Left ventricle myocardium superior (tissue), 1 donor: ENCODE measurements at regions not wholly inside any gene's neighbourhood (a gene's known extent, or its start where the extent isn't known, plus 50 kb on each side); places are given as distances from the start of the nearest gene placed in this dataset.
A peak's percentile ranks its signal among the peaks of the same experiment; 100 is the strongest.
"Not testable (repeated sequence)": the region's sequence is repeated elsewhere in the genome, so short reads cannot be mapped to it uniquely, and the experiment has no call there.

Experiments
- ATAC-seq: fragments of 200-7000 bp; cut with Tn5 transposase; one replicate; pipeline ENCODE4 v1.9.1; 2020; ENCODE audit warnings: mild to moderate bottlenecking, moderate library complexity
- DNase-seq: peaks from one replicate; pipeline ENCODE4 v3.0.0-alpha.2; 2020
- intact Hi-C: fragments of 100-400 bp; cut with micrococcal nuclease; formaldehyde crosslinking; loops from one replicate; pipeline ENCODE4 v1.11.0; 2022
- donor health status: DM: no; HTN: yes; CAD: no; lungs with severe emphysema.

DNA sequence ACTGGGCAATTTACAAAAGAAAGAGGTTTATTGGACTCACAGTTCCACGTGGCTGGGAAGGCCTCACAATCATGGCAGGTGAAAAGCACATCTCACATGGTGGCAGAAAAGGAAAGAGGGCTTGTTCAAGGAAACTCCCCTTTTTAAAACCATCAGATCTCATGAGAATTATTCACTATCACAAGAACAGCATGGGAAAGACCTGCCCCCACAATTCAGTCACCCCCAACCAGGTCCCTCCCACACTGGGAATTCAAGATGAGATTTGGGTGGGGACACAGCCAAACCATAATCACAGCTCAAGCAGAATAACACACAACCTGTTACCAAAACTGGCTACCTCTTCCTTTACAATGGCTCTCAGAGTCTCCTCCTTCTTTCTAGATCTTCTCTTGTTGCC, 85.5 kb downstream of the VCPKMT start:
- intact Hi-C loops, ATAC-seq, DNase-seq: not testable (repeated sequence)

GRCh38 chr14:50031602-50032313, 84.6 kb downstream of the VCPKMT start:
- peak; percentile 75 for ATAC-seq
- intact Hi-C loops, result no loop called here

DNA sequence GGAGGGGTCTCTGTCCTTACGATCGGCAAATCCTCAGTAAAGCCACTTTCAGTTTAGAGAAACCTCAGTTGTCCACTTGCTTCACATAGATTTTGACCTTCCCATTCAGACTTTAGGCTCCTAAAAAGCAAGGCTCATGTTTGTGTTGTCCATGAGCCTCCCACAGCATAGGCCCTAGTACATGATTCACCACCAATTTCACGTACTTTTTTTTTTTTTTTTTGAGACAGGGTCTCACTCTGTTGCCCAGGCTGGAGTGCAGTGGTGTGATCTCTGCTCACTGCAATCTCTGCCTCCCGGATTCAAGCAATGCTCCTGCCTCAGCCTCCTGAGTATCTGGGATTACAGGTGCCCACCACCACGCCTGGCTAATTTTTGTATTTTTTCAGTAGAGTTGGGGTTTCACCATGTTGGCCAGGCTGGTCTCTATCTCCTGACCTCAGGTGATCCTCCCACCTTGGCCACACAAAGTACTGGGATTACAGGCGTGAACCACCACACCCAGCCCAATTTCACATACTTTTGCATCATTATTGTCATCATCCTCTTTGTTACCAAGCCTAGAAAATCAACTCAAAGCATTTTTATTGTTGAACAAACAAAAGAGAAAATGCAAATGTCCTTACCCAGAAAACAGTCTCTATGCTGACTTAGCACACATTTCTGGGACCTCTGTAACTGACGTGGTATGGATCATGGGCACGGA, 83.8 kb downstream of the VCPKMT start:
- DNase-seq, intact Hi-C loops, ATAC-seq: not testable (repeated sequence)

More at GRCh38 chr14:50031602-50032313, 84.6 kb downstream of the VCPKMT start:
- DNase-seq, result no peak

GRCh38 chr14:50035214-50035613, 81.2 kb downstream of the VCPKMT start:
- DNase-seq (no peak), ATAC-seq (no peak)
- intact Hi-C loops, result no loop called here

GRCh38 chr14:50036211-50036610, 80.2 kb downstream of the VCPKMT start:
- intact Hi-C loops, result no loop called here
- ATAC-seq (no peak), DNase-seq (no peak)

- no peak for DNase-seq
- ATAC-seq, result no peak
- intact Hi-C loops, result no loop called here
Observed at GRCh38 chr14:50036637-50037036, 79.7 kb downstream of the VCPKMT start.

DNA sequence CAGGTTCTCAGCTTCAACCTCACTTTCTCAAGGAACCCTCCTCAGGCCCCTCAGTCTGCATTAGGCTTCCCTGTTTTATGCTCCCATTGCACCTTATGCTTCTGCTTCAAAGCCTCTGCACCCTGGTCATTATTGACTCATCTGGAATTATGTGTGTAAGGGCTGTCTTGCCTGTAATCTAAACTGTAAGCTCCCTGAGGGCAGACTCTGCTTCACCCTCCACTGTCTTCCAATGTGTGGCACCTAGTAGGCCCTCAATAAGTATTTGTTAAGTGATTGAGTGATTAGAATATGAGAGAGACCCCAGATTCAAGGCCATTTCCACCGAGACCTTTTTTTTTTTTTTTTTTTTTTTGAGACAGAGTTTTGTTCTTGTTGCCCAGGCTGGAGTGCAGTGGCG, 79.1 kb downstream of the VCPKMT start:
- no peak for ATAC-seq
- DNase-seq, result no peak
- intact Hi-C loops, result no loop called here

DNA sequence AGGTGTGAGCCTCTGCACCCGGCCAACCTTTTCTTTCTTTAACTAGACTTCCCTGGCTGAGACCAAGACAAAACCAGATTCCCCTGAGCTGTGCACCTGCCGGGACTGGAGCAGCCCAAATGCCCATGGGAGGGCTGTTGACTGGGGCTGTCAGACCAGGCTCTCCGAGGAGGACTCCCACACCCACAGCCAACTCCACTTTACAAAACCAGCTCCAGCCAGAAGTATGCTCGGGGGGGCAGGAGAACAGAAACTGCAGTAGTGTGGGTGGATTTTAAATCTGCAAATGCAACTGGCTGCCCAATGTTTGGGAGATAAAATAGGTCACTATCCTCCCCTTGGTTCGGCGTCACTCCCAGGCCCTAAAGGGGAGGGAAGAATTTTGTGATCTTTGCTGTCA, 78.5 kb downstream of the VCPKMT start:
- peak; percentile 33 for ATAC-seq
- no peak for DNase-seq
- intact Hi-C loops, result no loop called here

DNA sequence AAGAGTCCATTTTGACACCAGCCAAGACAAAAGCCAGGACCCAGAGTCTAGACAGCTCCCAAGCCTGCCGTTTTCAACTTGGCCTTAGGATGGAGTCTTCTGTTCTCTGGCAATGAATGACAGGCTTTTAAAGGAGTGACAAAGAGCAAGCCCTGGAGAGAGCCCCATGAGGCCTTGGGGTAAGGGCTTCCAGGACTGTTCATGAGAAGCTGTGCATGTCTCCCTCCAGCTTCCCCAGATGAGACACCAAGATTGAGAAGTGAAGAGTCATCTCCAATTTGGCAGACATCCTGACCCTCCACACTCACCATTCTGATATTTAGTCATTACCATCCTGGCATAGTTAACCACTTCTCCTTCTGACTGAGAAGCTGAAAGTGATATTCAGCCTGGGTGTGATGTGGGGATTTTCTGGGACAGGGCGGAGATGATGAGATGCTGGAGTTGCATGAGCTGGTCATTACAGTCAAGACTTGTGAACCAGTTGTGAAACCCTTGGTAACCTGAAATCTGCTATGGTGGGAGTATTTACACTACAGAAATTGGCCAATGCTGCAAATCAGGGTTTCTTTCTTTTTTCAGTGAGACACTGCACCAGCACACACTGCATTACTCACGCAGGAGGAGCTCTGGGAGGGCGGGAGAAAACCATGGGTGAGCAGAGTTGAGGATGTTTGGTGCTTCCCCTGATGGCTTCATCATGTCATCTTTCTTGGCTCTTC, 77.8 kb downstream of the VCPKMT start:
- DNase-seq (no peak), ATAC-seq (peak; percentile 59)
- intact Hi-C loops, result no loop called here

DNA sequence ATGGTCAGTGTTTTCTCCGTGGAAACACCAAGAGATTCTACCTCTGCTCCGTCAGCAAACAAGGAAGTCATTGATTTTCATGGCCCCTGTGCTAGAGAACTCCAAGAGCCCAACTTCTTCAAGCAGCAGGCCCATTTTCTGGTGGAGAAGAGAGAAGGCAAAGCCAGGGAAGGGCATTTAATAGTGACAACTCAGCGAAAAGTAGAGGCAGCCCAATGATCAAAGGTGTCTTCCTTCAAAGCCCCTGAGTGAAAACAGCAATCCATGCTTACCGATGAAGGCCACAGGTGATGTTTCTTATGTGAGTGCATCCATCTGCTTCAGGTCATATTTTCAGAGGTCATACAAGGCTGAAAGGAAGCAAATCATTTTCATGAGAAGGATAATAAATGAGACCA, 77.3 kb downstream of the VCPKMT start:
- ATAC-seq (no peak), DNase-seq (no peak)
- intact Hi-C loops, result no loop called here

DNA sequence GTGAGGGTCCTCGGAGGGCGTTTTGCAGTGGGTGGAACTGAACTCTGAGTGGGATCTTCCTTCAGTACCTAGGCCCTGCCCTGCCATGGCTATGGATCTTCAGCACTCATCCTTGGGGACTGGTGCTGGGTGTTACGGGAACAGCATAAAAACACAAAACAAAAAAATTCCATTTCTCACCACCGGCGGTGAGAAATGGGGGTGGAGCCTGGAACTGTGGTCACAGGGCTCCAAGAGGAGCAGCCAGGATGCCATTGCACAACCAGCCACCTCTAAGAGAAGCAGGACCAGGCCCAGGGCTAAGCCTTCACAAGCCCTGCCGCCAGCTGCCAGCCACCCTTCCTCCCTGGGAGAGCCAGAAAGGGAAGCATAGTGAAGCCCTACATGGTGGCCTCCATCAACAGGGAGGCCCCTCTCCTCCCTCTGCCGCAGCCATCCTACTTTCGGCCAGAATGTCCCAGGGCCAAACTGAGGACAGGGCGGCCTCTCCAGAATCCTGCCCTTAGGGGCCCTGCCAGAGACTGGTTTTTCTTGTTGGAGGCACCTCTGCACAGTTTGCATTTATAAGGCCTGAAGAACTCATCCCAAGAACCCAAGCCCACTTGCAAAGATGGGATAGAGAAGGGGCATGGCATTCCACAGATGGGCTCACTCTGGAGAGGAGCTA, 76.5 kb downstream of the VCPKMT start:
- intact Hi-C loops, result no loop called here
- DNase-seq, result peak; percentile 56
- ATAC-seq, result peak; percentile 44

- ATAC-seq (peak; percentile 23), DNase-seq (no peak)
- intact Hi-C loops, result no loop called here
Observed at GRCh38 chr14:50040401-50040775, 76.0 kb downstream of the VCPKMT start.

DNA sequence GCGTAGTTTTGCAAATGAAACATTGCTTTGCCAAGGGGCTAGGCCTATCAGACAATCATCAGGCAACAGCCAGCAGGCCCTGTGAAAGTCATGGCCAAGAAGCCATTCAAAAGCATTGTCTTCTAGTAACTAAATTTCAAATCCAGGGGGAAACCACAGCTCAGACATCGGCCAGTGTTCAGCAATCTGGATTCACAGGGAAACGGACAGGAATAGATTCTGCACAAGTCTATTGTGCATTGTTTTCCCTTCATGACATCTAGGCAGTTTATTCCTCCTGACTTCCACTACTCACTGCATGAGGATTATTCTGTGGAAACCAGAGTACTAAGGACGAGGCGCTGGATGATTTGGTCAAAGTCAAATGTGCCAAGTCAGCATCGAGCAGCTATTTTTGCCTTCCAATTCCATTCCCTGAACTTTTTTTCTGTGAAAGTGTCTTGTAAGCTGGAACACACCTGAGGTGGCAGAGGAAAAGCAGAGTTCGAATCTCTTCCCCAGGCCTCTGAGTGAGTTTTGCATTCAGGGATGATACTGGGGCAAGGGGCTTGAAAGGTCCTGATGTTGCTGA, 75.4 kb downstream of the VCPKMT start:
- no peak for DNase-seq
- no peak for ATAC-seq
- intact Hi-C loops, result no loop called here

DNA sequence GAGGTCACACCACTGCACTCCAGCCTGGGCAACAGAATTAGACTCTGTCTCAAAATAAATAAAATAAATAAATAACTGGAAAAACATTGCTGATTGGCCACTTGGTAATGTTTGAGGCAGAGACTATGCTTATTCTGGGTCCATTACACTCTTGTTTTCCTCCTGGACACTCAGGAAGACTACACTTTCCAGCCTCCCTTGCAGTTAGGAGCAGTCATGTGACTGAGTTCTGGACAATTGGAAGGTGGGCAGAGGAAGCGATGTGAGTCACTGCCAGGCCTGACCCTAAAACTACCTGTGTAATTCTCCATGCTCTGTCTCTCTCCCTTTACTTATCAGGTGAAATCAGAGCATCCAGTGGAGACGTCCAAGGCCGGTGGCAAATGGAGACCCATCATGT, 74.4 kb downstream of the VCPKMT start:
- no peak for ATAC-seq
- intact Hi-C loops, result no loop called here
- no peak for DNase-seq

GRCh38 chr14:50044042-50044651, 72.2 kb downstream of the VCPKMT start:
- intact Hi-C loops, result no loop called here
- DNase-seq (no peak), ATAC-seq (no peak)

DNA sequence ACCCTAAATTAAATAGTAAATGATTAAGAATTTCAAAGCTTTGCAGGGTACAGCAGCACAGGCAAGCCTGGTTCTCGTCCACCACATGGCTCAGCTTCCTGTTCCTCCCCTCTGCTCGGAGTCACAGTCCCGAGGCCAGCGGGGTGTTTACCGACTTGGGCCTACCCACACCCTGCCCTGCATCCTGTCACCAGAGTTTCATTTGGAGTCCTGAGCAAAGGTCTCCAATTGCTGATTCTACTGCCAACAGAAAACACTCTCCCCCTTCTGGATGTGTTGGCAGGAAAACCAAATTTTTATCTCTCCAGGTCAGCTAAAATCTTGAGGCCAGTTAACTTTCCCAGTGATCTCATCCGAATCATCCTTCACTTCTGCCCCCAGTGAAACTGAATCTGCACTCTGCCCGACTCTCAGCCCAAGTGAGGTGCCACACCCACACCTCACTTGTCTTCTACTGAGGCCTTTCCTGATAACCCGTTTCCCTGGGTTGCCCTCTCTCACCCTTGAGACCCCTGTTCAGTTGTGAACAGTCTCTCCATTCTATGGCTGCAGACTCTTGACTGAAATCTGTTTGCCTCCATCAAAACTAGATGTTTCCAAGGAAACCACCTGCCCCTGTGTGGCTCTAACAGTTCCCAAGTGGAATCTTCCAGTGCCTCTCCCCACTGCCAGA, 71.2 kb downstream of the VCPKMT start:
- DNase-seq (peak; percentile 79), ATAC-seq (peak; percentile 90)
- intact Hi-C loops, result no loop called here

DNA sequence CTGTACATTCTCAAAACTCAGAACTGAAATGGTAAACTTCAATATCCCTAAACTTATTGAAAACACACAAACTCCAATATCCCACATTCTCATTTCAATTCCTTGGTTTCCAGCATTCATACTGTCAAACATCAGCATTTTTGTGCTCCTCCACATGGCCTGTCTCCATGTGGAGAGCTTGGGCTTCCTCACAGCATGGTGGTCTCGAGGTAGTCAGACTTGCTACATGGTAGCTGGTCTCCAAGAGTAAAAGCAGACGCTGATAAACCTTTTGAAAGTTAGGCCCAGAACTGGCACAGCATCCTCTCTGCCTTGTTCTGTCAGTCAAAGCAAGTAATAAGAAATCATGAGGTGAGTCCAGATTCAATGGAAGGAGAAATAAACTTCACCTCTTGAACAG, 70.5 kb downstream of the VCPKMT start:
- DNase-seq, result no peak
- ATAC-seq, result no peak
- intact Hi-C loops, result no loop called here

DNA sequence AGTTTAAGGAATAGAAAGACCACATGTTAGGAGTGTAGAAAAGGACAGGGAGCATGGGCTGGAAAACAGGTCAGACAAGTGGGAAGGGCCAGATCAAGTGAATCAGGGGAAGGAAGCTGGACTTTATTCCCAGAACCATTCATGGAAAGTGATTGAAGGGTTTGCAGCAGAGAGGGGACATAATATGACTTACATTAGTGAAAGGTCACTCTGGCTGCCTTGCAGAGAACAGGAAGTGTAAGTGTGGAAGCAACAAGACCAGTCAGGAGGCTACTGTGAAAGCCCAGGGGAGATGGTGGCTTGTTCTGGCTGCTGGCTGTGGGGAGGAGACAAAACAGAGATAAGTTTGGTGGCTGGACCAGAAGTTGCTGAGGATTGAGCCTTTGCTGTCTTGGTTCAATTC, 69.1 kb downstream of the VCPKMT start:
- DNase-seq (no peak), ATAC-seq (peak; percentile 66)
- intact Hi-C loops, result no loop called here

DNA sequence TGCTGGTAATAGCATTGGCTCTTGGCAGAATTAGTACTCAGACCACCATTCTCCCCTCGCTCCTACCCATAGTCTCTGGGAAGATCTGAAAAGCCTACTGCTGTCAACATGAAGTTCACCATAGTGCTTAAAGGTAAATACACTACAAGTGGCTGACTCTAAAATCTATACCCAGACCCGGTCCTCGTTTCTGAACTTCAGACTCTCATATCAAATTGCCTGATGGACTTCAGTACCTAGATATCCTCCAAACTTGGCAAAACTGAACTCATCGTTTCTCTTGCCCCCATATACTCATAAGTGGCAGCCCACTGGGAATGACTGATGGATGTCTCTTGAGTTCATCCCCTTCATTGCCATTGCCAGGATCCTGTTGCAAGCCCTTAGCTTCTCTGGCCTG, 67.3 kb downstream of the VCPKMT start:
- no peak for ATAC-seq
- DNase-seq, result no peak
- intact Hi-C loops, result no loop called here
